H9 (cell line): ENCODE measurements at regions not wholly inside any gene's neighbourhood (a gene's known extent, or its start where the extent isn't known, plus 50 kb on each side); places are given as distances from the start of the nearest gene placed in this dataset.

ENCODE experiments used
- DNase-seq: peaks from one replicate; pipeline ENCODE4 v3.0.0-alpha.2; 2017
- H2AFZ ChIP-seq: one replicate; pipeline ENCODE4 v1.6.1; 2013; ENCODE audit warnings: mild to moderate bottlenecking, low read length, control low read depth, moderate library complexity
- H2AK5ac ChIP-seq: 2 replicates; pipeline ENCODE4 v1.6.1; 2013; ENCODE audit warnings: low read length, control low read depth, mixed read lengths; ENCODE audit not compliant: insufficient read length
- H2BK120ac ChIP-seq: one replicate; pipeline ENCODE4 v1.6.1; 2013; ENCODE audit warnings: low read depth, mild to moderate bottlenecking, low read length, control low read depth, inconsistent platforms; ENCODE audit not compliant: poor library complexity, severe bottlenecking
- H2BK12ac ChIP-seq: 2 replicates; pipeline ENCODE4 v1.6.1; 2013; ENCODE audit warnings: low read length, control low read depth, mixed read lengths, low read depth; ENCODE audit not compliant: insufficient read length
- H2BK15ac ChIP-seq: 2 replicates; pipeline ENCODE4 v1.6.1; 2013; ENCODE audit warnings: low read depth, low read length, control low read depth
- H2BK20ac ChIP-seq: one replicate; pipeline ENCODE4 v1.6.1; 2013; ENCODE audit warnings: low read depth, mild to moderate bottlenecking, low read length, control low read depth, inconsistent platforms; ENCODE audit not compliant: poor library complexity, severe bottlenecking
- H2BK5ac ChIP-seq: 2 replicates; pipeline ENCODE4 v1.6.1; 2013; ENCODE audit warnings: low read length, control low read depth, mixed read lengths; ENCODE audit not compliant: insufficient read length
- H3K14ac ChIP-seq: 2 replicates; pipeline ENCODE4 v1.6.1; 2013; ENCODE audit warnings: low read length, control low read depth; ENCODE audit not compliant: insufficient read depth
- H3K18ac ChIP-seq: 2 replicates; pipeline ENCODE4 v1.6.1; 2013; ENCODE audit warnings: low read depth, mild to moderate bottlenecking, mixed read lengths, low read length, control low read depth; ENCODE audit not compliant: insufficient read length
- H3K23ac ChIP-seq: 2 replicates; pipeline ENCODE4 v1.6.1; 2013; ENCODE audit warnings: low read length, control low read depth, mixed read lengths, low read depth; ENCODE audit not compliant: insufficient read length
- H3K23me2 ChIP-seq: 2 replicates; pipeline ENCODE4 v1.6.1; 2013; ENCODE audit warnings: low read depth, mild to moderate bottlenecking, mixed read lengths, low read length, control low read depth; ENCODE audit not compliant: insufficient read length, poor library complexity, severe bottlenecking
- H3K27ac ChIP-seq: 2 replicates; pipeline ENCODE4 v1.5.1; 2013; ENCODE audit warnings: low read length, control low read depth, mixed read lengths, low read depth; ENCODE audit not compliant: insufficient read length
- H3K27me3 ChIP-seq: 2 replicates; pipeline ENCODE4 v1.6.1; 2013; ENCODE audit warnings: low read length, control low read depth, inconsistent platforms; ENCODE audit not compliant: insufficient read depth
- H3K4ac ChIP-seq: 2 replicates; pipeline ENCODE4 v1.6.1; 2013; ENCODE audit warnings: low read depth, mild to moderate bottlenecking, control low read depth, inconsistent platforms, low read length, moderate library complexity
- H3K4me1 ChIP-seq: 2 replicates; pipeline ENCODE4 v1.6.1; 2013; ENCODE audit warnings: low read length, control low read depth, inconsistent platforms; ENCODE audit not compliant: insufficient read depth
- H3K4me2 ChIP-seq: 2 replicates; pipeline ENCODE4 v1.6.1; 2013; ENCODE audit warnings: low read length, control low read depth, mixed read lengths; ENCODE audit not compliant: insufficient read length, insufficient read depth
- H3K56ac ChIP-seq: 2 replicates; pipeline ENCODE4 v1.6.1; 2013; ENCODE audit warnings: low read depth, mild to moderate bottlenecking, mixed read lengths, low read length, control low read depth; ENCODE audit not compliant: insufficient read length
- H3K79me1 ChIP-seq: 2 replicates; pipeline ENCODE4 v1.6.1; 2013; ENCODE audit warnings: low read depth, mild to moderate bottlenecking, moderate library complexity, low read length, control low read depth, inconsistent platforms; ENCODE audit not compliant: insufficient read depth, poor library complexity, severe bottlenecking
- H3K79me2 ChIP-seq: 2 replicates; pipeline ENCODE4 v1.6.1; 2013; ENCODE audit warnings: low read length, control low read depth, inconsistent platforms; ENCODE audit not compliant: insufficient read depth
- H3K9ac ChIP-seq: 2 replicates; pipeline ENCODE4 v1.6.1; 2013; ENCODE audit warnings: low read length, control low read depth, mixed read lengths; ENCODE audit not compliant: insufficient read length; ENCODE audit errors: extremely low read depth
- H3K9me3 ChIP-seq: one replicate; pipeline ENCODE4 v1.6.1; 2013; ENCODE audit warnings: low read depth, low read length, inconsistent platforms; ENCODE audit not compliant: control insufficient read depth
- H3T11ph ChIP-seq: one replicate; pipeline ENCODE4 v1.6.1; 2013; ENCODE audit warnings: mild to moderate bottlenecking, low read length, control low read depth, inconsistent platforms
- H4K20me1 ChIP-seq: one replicate; pipeline ENCODE4 v1.6.1; 2013; ENCODE audit not compliant: control insufficient read depth, insufficient read length, insufficient read depth
- H4K5ac ChIP-seq: 2 replicates; pipeline ENCODE4 v1.6.1; 2013; ENCODE audit warnings: low read depth, mild to moderate bottlenecking, mixed read lengths, low read length, control low read depth; ENCODE audit not compliant: insufficient read length
- H4K8ac ChIP-seq: replicated peaks from 2 replicates; pipeline ENCODE4 v1.6.1; 2013; ENCODE audit warnings: low read length, control low read depth, mixed read lengths, low read depth; ENCODE audit not compliant: insufficient read length
- H4K91ac ChIP-seq: 2 replicates; pipeline ENCODE4 v1.6.1; 2013; ENCODE audit warnings: low read depth, mild to moderate bottlenecking, moderate library complexity, mixed read lengths, low read length, control low read depth; ENCODE audit not compliant: insufficient read length
- H3K27ac Mint-ChIP-seq, 3 experiments: 2 replicates in 2 of 3; 3 replicates in 1 of 3; pipeline ENCODE4 v1.8.0; 2020 to 2021; ENCODE audit warnings: mixed read lengths in 3 of 3, mild to moderate bottlenecking in 1 of 3, moderate library complexity in 1 of 3
- H3K27me3 Mint-ChIP-seq: 2 replicates; pipeline ENCODE4 v1.8.0; 2021; ENCODE audit warnings: low read depth, mild to moderate bottlenecking, moderate library complexity, mixed read lengths
- H3K36me3 Mint-ChIP-seq, 3 experiments: 2 replicates in 2 of 3; 3 replicates in 1 of 3; pipeline ENCODE4 v1.8.0; 2020 to 2021; ENCODE audit warnings: low read depth in 3 of 3, mixed read lengths in 3 of 3; ENCODE audit not compliant: insufficient read depth in 1 of 3
- H3K4me1 Mint-ChIP-seq, 2 experiments: 2 replicates each; pipeline ENCODE4 v1.8.0; 2020; ENCODE audit warnings: mixed read lengths in 2 of 2
- H3K4me3 Mint-ChIP-seq, 2 experiments: 2 replicates in 1 of 2; 3 replicates in 1 of 2; pipeline ENCODE4 v1.8.0; 2020 to 2021; ENCODE audit warnings: mild to moderate bottlenecking in 2 of 2, mixed read lengths in 2 of 2, moderate library complexity in 1 of 2
- H3K9me3 Mint-ChIP-seq, 2 experiments: 2 replicates in 1 of 2; 3 replicates in 1 of 2; pipeline ENCODE4 v1.8.0; 2020; ENCODE audit warnings: mild to moderate bottlenecking in 2 of 2, mixed read lengths in 2 of 2, moderate library complexity in 1 of 2
- CTCF ChIP-seq: fragments of 200-600 bp; sonication (generic); conservative IDR thresholded peaks from 3 replicates; pipeline ENCODE4 v1.8.0; 2021; ENCODE audit warnings: antibody characterized with exemption, mild to moderate bottlenecking
- WGBS: extraction: QIAGEN DNeasy Blood & Tissue Kit; methylation state at CpG from one replicate; pipeline ENCODE4 v1.1.7; 2013; ENCODE audit warnings: missing lambda C conversion rate, low lambda C conversion rate, mixed read lengths; ENCODE audit not compliant: insufficient read length; ENCODE audit errors: extremely low coverage; 5-methylcytosine and 5-hydroxymethylcytosine counted together

- H2BK20ac ChIP-seq, result no peak overlapping the region
- no peak overlapping the region for H2BK5ac ChIP-seq
- no peaks in the 10 kb centered on the region for H3K79me1 ChIP-seq
- no peak overlapping the region for H2BK12ac ChIP-seq
- no peak overlapping the region for H2BK120ac ChIP-seq
- no peak overlapping the region for H3K27ac ChIP-seq
- H3K56ac ChIP-seq, result no peak overlapping the region
- H3T11ph ChIP-seq, result no peak overlapping the region
- no peak overlapping the region for H4K5ac ChIP-seq
- H3K4me2 ChIP-seq, result no peak overlapping the region
- H2AFZ ChIP-seq, result no peak overlapping the region
- no peak overlapping the region for H3K14ac ChIP-seq
- no peak overlapping the region for H3K9ac ChIP-seq
- no CpG with 5 or more reads among the region's 5 CpGs for WGBS
- H3K9me3 ChIP-seq, result no peaks in the 10 kb centered on the region
- H3K4me3 Mint-ChIP-seq, result no peak overlapping the region
- H3K9me3 Mint-ChIP-seq, result peaks cover 2 to 10% of the 10 kb centered on the region in 2 experiments; a peak in 3 of 5 replicates
- no peak overlapping the region for H3K23ac ChIP-seq
- H3K18ac ChIP-seq, result no peak overlapping the region
- no peak overlapping the region for H2AK5ac ChIP-seq
- H3K4ac ChIP-seq, result no peak overlapping the region
- no peaks in the 10 kb centered on the region for H3K23me2 ChIP-seq
- 0 out of 7 replicates have a peak, but pooled peaks cover 0 to 6% (median 4%) of the 10 kb centered on the region in 3 experiments for H3K36me3 Mint-ChIP-seq
- H3K4me1 Mint-ChIP-seq, result no peaks in the 10 kb centered on the region
- H4K8ac ChIP-seq, result no peak overlapping the region
- no peak overlapping the region for H2BK15ac ChIP-seq
- no peak for TF ChIP-seq CTCF
- H3K27ac Mint-ChIP-seq, result no peak overlapping the region
- H3K79me2 ChIP-seq, result no peaks in the 10 kb centered on the region
- no peaks in the 10 kb centered on the region; the same call in 1 of the 2 replicates for H3K27me3 Mint-ChIP-seq
- H4K91ac ChIP-seq, result no peak overlapping the region
- H3K27me3 ChIP-seq, result no peaks in the 10 kb centered on the region
- no peaks in the 10 kb centered on the region for H3K4me1 ChIP-seq
- no peak for DNase-seq
- H4K20me1 ChIP-seq, result no peaks in the 10 kb centered on the region
These were observed 158.7 kb upstream of the DPP10 start for GRCh38 chr2:114283774-114284173.
